HG02840 (cell line): ENCODE measurements at regions not wholly inside any gene's neighbourhood (a gene's known extent, or its start where the extent isn't known, plus 50 kb on each side); places are given as distances from the start of the nearest gene placed in this dataset.
A peak's percentile ranks its signal among the peaks of the same experiment; 100 is the strongest.

Experiments
- ATAC-seq: cut with Tn5 transposase; IDR thresholded peaks from one replicate; pipeline ENCODE4 v1.9.1; 2021; ENCODE audit warnings: mild to moderate bottlenecking, moderate library complexity, moderate number of reproducible peaks; ENCODE audit not compliant: unreplicated experiment, low FRiP score

DNA sequence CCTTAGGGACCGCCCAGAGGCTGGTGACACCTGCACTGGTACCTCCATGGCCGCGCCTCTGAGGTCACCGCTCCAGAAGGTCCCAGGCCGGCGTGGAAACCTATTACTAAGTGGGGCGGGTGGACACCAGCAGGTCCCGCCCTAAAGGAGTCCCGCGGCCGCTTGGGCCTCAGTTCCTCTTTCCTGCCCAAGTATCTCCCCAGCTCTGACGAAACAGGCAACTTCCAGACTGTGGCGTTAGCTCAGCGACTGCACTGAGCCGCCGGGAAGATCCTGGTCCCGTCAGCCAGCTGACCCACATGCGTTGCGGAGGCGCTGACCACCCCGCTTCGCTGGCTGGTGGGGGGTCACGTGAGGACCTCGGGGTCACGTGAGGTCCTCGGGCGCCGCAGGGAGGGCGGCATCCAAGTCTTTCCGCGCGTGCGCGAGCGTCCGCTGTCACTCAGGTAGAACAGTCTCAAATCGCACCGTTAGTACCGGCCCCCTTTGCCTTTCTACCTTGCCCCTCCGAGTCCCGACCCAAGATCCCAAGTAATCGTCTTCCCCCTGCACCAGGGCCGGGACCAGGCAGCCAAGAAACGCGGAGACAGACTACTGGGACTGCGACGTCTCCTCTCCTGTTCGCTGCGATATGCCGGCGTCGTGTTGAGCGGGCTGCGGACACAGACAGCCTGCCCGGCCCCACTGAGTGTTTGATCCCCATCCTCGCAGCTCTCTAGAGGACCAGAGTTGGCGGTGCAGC, 53.7 kb upstream of the KDM4C start:
- ATAC-seq = peak; percentile 91

DNA sequence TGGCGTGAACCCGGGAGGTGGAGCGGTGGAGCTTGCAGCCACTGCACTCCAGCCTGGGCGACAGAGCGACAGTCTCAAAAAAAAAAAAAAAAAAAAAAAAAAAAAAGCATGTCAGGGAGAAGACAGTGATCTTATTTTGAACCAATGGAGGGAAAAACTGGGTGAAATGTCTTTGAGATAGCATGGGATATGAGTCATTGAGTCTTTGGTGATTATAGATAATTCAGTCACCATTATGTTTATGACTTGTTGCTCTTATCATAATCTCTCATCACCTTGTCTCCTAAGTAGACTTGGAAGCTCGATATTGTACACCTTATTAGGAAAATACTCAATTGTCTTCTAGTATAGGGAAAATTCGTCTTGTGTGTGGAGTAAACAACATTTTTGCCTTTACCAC, 55.1 kb upstream of the KDM4C start:
- no peak for ATAC-seq

DNA sequence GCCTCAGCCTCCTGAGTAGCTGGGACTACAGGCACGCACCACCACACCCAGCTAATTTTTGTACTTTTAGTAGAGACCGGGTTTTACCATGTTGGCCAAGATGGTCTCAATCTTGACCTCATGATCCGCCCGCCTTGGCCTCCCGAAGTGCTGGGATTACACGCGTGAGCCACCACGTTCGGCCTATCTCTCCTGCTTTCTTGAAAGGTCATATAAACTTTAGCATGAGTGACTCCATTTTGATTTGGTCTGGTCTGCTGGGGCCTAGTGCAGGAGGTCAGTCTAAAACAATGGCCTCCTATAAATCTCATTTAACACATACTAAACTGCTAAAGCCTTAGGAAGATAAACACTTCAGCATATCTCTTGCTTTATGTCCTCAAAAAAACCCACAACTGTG, 50.6 kb upstream of the GLDC start:
- no peak for ATAC-seq

DNA sequence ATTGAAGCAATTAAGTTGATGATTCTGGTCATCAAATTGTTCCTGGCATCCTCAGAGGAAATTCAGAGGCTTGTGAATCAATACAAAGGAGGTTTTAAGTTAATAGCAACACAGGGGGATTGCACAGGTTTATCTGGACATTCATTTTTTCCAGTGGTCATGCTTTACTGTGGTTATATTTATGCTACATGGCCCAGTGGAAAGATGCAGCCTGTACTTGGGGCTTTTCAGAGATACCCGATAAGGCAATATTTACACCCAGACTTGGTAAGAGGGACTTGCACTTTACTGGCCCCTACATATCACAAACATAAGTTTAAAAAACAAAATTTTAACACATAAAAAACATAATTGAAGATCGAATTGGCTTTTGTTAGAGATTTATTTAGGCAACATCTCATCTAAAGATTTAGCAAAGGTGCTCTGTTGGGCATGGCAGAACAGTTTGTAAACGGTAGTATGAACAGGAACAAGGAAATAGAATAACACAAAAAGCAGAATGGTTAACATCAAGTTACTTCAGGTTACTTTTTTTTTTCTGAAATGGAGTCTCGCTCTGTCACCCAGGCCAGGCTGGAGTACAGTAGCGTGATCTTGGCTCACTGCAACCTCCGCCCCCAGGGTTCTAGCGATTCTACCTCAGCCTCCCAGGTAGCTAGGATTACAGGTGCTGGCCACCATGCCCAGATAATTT, 49.7 kb upstream of the GLDC start:
- no peak for ATAC-seq
